ENCODE measurements at regions not wholly inside any gene's neighbourhood (a gene's known extent, or its start where the extent isn't known, plus 50 kb on each side); places are given as distances from the start of the nearest gene placed in this dataset.
"Not testable (repeated sequence)": the region's sequence is repeated elsewhere in the genome, so short reads cannot be mapped to it uniquely, and the experiment has no call there.

- DNase-seq (ENCODE audit: low read depth, low spot score): no peak
- ChIA-PET CTCF (no interaction called here), POLR2A (no interaction called here)
- no peak overlapping the region for H3K4me3 ChIP-seq (ENCODE audit: low read depth, low read length)
- no peak for TF ChIP-seq CTCF (IDR thresholded peaks at IDR 0.05; ENCODE audit: insufficient read depth, low read length, missing control alignments)
These were observed 74.6 kb upstream of the SHOX start for GRCh38 chrX:555725-556666.

- H3K4me3 ChIP-seq (ENCODE audit: low read depth, low read length); POLR2A ChIA-PET; DNase-seq (ENCODE audit: low read depth, low spot score); CTCF ChIA-PET: not testable (repeated sequence)
These were observed 73.0 kb upstream of the SHOX start for GRCh38 chrX:557601-558000.

- CTCF ChIA-PET; DNase-seq (ENCODE audit: low read depth, low spot score): not testable (repeated sequence)
These were observed 71.3 kb upstream of the SHOX start for GRCh38 chrX:559282-559681.

GRCh38 chrX:567891-568290 lies 62.7 kb upstream of the SHOX start:
- TF ChIP-seq CTCF (IDR thresholded peaks at IDR 0.05; ENCODE audit: insufficient read depth, low read length, missing control alignments): no peak
- no peak for DNase-seq (ENCODE audit: low read depth, low spot score)
- no peak overlapping the region for H3K4me3 ChIP-seq (ENCODE audit: low read depth, low read length)
- ChIA-PET POLR2A (no interaction called here), CTCF (no interaction called here)

More at GRCh38 chrX:559282-559681, 71.3 kb upstream of the SHOX start:
- POLR2A ChIA-PET; H3K4me3 ChIP-seq (ENCODE audit: low read depth, low read length): not testable (repeated sequence)

GRCh38 chrX:568311-568710 lies 62.3 kb upstream of the SHOX start:
- DNase-seq (ENCODE audit: low read depth, low spot score): no peak
- TF ChIP-seq CTCF (IDR thresholded peaks at IDR 0.05; ENCODE audit: insufficient read depth, low read length, missing control alignments): no peak
- no peak overlapping the region for H3K4me3 ChIP-seq (ENCODE audit: low read depth, low read length)
- POLR2A ChIA-PET: no interaction called here
- CTCF ChIA-PET: no interaction called here

- no peak overlapping the region for H3K4me3 ChIP-seq (ENCODE audit: low read depth, low read length)
- CTCF ChIA-PET: no interaction called here
- TF ChIP-seq CTCF (IDR thresholded peaks at IDR 0.05; ENCODE audit: insufficient read depth, low read length, missing control alignments): no peak
- POLR2A ChIA-PET: no interaction called here
- no peak for DNase-seq (ENCODE audit: low read depth, low spot score)
These were observed 58.0 kb upstream of the SHOX start for GRCh38 chrX:572538-573124.

- CTCF ChIA-PET: no interaction called here
- no peak for DNase-seq (ENCODE audit: low read depth, low spot score)
These were observed 56.3 kb upstream of the SHOX start for GRCh38 chrX:574251-574650.

More at GRCh38 chrX:574251-574650, 56.3 kb upstream of the SHOX start:
- H3K4me3 ChIP-seq (ENCODE audit: low read depth, low read length): no peak overlapping the region
- POLR2A ChIA-PET: no interaction called here
- TF ChIP-seq CTCF (IDR thresholded peaks at IDR 0.05; ENCODE audit: insufficient read depth, low read length, missing control alignments): no peak

Data from AG04449 (cell line).